ENCODE measurements at regions not wholly inside any gene's neighbourhood (a gene's known extent, or its start where the extent isn't known, plus 50 kb on each side); places are given as distances from the start of the nearest gene placed in this dataset.

- no peak for DNase-seq
Measured at GRCh38 chr6:99036672-99037071, 88.9 kb upstream of the FBXL4 start.

GRCh38 chr6:99032396-99032795 is 84.7 kb upstream of the FBXL4 start:
- no peak for DNase-seq

- DNase-seq = no peak
Measured at GRCh38 chr6:99031957-99032356, 84.2 kb upstream of the FBXL4 start.

DNA sequence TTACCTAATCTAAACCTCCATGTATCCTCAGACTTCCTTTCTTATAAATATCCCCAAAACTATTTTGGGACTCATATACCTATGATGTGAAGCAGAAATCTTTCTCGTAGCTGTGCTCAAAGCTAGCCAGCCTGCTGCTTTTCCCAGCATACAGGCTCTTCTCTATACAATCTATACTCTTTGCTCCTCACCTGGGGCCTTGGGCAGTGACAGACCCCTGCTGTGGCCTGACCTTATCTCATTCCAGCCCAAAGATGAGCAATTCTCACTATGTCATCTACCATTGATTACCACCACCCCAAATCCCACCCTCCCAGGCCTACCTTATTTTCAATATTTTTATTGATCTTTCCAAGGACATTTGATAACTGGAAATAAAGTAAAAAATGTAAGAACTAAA is 83.2 kb upstream of the FBXL4 start:
- no peak for DNase-seq

GRCh38 chr6:99026135-99026534 is 78.4 kb upstream of the FBXL4 start:
- DNase-seq = no peak

DNA sequence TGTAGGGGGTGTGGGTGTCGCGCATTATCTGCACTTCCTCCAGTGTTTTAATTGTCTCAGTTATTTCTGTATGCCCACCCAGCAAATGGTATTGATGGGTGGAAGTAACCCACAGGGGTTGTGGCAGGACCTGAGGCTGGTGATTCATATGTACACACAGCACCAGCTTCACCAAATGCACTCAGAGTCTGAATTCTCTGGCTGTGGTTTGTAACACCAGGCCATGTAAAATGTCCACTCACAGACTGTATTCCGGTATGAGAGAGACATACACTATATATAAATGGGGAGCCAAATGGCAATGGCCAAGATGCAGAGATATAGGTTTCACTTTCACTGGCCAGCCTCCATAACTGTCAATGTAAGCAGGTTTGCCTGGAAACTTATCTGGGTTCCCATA is 76.3 kb upstream of the FBXL4 start:
- no peak for DNase-seq

- DNase-seq = no peak
Measured at GRCh38 chr6:99022039-99022609, 74.4 kb upstream of the FBXL4 start.

DNA sequence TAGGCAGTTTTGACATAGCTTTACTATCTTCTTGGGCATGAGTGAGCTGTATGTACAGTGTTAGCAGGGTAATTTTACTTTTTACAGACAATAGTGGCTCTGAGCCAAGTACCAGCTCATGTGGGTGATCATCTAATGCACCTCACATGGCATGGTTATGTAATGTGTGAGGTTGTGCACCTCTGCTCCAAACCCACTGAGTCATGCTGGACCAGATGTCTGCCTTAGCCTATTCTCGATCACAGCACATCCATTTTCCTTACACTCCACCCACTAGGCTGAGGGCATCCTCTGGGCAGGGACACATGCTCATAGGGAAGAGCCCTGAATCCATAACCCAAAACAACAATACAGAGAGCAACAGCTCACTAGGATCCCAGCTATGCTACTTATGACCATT is 71.6 kb upstream of the FBXL4 start:
- no peak for DNase-seq

- no peak for DNase-seq
Measured at GRCh38 chr6:99017150-99017549, 69.4 kb upstream of the FBXL4 start.

DNA sequence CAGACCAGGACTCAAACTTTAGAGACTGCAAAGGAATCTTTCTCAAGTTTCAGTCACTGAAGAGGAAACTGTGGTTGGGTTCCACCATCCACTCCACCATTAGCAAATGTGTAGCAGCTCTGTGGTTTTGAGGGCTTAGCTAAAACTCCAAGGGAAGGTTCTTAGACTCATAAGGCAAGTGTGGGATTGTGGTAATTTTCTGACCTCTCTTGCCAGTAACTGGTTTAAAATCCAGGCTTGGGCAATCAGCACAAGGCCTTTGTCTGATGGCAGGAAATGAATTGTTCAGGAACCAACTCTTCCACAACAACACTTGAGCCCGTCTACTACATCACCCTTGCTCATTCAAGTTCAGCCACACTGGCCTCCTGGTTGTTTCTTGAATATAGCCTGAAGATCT is 68.6 kb upstream of the FBXL4 start:
- DNase-seq = no peak

- no peak for DNase-seq
Measured at GRCh38 chr6:99014061-99014460, 66.3 kb upstream of the FBXL4 start.

DNA sequence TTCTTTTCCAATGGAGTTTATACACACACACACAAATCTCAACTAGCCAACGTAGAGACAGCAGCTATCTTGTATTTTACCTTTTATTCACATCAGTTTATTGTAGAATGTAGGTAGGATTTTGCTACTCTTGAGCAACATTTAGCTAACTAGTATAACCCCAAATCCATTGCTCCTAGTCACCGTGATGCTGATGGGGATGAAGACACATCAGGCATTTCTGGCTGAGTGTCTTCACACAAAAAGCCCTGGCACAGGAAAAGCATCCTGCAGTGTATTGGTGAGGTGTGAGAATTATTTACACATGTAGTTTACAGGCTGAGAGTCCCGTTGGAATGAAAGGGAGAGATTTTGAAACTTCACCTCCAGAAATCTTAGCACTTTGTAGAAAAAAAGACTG is 65.9 kb upstream of the FBXL4 start:
- DNase-seq = no peak

- DNase-seq = no peak
Measured at GRCh38 chr6:99013145-99013544, 65.4 kb upstream of the FBXL4 start.

DNA sequence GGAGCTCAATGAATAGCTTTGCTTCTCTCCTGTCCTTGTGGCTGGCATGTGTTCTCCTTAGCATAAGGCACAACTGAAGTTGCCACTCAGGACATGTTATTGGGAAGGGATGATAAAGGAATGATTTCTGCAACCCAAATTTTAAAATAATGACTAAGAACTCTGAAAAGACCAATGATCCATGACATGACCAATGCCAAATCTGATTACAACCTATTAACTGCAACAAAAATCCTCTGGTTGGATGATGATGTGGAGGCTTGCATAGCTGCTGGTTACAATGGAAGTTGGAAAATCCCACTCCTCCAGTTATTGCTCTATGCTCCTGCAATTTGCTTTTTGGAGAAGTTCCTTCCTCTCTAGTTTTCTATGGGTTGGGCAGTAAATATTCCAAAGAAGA is 63.4 kb upstream of the FBXL4 start:
- no peak for DNase-seq

- no peak for DNase-seq
Measured at GRCh38 chr6:99002831-99003230, 55.1 kb upstream of the FBXL4 start.

DNA sequence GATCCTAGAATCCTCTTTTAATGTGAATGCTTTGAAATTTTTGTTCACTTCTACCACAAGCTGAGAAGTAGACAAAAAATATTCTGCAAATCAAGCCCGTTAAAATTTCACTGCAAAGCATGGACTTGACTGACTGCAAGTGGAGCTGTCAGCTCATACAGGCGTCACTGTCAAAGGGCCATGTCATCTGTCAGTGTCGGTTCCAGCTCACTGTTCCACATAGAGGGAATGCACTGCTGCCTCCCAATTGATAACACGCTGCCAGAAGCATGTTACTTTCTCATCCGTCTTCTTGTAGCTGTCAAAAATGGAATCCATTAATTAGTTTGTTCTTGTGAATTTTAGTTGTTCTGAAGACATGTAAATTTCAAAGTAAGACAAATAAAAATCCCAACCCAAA is 50.4 kb upstream of the FBXL4 start:
- DNase-seq = no peak
